NCI-H446 (cell line): ENCODE measurements at regions not wholly inside any gene's neighbourhood (a gene's known extent, or its start where the extent isn't known, plus 50 kb on each side); places are given as distances from the start of the nearest gene placed in this dataset.

ENCODE experiments used
- DNase-seq, 2 experiments: peaks; one replicate each; lab custom pipeline; 2025; lab: John Stamatoyannopoulos, UW

DNA sequence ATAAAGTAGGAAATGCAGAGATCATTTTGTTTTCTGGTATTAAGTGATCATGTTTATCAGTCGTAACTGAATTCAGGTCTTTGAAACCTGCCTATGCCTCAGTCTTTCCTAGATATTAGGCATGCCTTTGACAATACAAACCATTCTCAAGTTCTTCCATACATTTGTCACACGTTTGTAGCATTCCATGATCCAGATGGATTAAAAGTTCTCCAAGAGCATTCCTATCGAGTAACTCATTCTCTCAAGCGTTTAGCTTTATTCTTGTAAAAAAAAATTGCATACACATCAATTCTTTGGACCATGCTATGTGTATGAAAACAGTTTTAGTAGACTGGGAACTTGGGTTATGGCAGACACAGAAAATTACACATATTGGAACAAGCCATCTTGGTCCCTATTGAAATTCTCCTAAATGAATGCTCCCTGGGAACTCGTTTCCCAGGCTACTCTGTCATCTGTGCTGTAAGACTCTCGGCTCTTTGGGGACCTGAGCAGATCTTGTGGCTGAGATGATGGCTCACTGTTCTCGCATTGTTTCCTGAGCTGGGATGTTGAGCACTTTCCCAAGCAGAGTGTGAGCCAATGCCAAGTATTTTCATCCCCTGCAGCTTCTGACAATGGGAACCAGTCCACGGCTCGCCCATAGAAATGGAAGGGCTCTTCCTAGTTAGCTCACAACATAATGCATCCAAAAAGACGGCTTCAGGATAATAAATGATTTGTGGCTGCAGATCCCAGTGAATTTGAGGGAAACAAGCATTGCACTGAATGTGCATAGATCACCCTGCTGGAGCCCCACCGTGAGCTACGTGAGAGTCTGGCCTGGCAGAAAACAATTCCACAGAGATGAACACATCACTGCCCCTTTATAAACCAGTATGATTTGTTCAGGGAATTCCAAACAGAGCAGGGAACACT, 230.2 kb downstream of the IRX1 start:
- DNase-seq, result no peak

DNA sequence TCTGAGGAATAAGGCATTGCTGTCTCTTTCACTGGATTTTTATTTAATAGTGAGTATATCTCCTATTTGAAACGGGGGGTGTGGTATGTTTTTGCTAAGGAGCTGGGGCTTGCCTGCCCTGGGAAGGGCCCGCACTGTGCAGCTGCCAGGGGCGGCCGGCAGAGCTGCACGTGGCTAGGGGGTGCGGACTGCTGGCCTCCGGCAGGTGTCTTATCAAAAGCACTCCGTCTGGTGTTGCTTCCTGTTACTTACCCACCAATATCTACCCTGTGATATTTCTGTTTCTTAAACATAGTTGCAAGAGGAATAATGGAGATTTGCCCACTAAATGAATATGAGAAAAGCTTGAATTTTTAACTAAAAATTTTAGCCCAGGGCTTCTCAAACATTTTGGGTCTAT, 232.0 kb downstream of the IRX1 start:
- DNase-seq, result no peak

DNA sequence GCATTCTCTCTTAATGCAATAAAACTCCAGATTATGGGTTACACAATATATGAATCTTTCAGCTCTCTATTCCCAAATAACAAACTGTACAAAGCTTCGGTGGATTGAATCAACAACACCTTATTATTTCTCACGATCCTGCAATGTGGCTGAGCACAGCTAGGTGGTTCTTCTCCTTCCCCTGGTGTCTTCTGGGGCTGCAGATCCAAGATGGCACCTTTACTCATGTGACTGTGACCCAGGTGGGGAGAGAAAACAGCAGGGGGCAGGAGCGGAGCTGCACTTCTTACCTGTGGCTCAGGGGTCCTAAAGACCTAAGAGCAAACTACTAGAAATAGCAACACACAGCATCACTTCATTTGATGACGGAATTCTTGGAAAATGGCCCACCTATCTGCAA, 233.1 kb downstream of the IRX1 start:
- DNase-seq, result no peak

DNA sequence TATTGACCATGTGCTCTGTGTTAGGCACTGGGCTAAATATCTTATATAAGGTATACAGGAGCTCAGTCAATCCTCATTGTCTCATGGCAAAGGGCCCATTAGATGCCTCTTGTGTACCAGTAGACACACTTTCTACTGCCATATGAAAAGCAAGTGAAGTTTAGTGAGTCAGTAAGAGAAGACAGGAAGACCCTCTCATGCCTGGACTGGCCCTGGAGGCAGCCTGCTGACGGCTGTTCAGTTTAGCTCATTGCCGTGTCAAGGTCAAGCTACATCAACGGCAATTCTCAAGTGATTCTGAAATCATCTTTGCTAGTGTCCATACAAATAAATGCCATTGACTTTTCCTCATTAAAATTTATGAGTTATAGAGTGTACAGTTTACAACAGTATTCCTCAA, 237.9 kb downstream of the IRX1 start:
- no peak for DNase-seq

DNA sequence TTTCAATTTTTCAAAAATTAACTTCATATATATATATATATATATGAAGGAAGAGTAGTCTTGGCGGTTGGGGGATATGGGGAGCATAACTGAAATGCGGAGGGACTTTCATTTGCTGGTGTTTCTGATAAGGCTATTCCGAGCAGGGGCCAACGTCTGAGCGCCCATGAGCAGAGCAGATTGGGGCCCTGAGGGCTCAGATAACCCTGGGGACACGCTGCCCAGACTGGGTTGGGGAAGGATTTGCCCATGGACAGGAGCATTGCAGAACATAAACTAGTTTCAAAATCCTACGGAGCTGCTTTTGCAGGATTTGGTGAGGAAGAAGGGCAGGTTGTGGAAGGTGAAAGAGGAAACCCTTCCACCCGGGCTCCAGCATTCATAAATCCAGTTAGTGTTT, 240.2 kb downstream of the IRX1 start:
- no peak for DNase-seq

DNA sequence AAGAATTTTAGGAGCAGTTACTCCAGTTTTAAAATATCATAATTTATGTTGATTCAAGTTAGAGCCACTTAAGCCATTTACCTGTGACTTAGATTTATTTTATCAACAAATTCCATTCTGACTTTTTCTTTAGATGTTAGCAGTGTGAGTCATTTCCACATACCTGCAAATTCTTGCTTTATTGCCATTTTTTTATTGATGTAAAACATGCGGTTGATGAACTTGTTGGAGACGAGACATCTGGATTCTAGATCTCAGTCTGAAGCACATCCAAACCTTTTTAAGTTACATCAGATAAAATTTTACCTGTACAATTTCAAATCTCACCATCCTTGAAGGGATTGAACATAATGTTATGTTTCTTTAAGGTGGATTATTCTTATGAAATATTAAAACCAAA, 240.9 kb downstream of the IRX1 start:
- no peak for DNase-seq

DNA sequence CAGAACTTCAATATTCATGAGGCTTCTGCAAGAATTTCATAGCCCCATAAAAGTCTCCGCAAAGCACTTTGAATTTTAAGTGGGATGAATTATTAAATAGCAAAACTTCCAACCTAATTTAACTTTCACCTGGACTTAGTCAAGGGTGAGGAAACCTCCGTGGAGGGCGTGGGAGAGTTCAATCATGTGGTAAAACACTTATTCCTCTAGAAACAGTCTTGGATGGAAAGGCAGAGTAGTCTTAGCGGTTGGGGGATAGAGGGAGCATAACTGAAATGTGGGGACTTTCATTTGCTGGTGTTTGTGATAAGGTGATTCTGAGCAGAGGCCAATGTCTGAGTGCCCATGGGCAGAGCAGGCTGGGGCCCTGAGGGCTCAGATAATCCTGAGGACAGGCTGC, 241.9 kb downstream of the IRX1 start:
- no peak for DNase-seq

DNA sequence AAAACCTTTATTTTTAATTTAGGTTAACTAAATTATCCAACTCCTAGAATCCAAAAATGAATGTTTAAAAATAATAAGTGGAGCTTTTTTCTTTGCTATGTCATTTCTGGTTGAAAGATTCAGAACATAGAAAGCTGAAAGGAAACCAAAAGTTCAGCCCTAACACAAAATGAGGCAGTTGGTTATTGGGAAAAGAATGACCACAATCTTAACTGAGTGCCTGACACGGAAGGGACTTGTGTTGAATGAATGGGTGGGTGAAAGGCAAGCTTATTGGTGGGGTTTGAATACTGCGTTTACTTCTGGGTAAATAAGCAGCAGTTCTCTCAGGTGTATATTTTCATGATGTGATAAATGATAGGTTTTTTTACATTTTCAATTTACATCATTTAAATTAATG, 243.5 kb downstream of the IRX1 start:
- DNase-seq, result no peak

DNA sequence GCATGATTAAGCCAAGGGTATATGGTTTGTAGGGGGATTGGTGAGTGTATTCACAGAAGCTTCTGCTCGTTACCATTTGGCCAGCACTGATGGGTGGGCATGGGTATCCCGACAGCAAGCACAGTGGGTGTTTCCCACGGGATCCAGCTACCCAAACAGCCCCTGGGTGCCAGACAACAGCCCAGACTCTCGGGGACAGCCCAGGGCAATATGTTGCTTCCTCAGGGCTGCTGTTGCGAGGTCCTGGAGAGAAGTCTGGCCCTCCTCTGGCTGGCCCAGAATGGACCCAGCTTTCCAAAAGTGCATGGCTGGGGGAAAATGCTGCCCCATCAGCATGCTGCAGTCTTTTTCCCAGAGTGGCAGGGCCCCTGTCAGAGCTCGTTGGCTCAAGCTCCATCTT, 247.0 kb downstream of the IRX1 start:
- DNase-seq, result no peak

DNA sequence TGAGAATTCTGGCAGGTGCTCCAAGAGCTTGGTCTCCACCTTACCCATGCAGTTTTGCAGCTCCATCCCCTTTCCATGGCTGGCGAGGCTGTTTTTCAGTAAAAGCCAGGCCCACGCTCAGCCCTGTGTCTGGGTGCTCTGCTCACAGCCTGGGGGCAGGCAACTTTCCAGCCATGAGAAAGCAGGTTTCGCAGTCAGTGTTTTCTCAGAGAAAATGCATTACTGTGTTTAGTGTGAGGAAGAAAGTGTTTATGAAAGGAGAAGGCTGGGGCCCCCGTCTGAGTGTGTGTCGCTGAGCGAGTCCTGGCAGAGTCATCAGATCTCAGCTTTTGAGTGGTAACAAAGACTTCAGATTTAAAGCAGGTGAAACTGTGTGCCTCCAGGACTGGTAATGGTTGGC, 248.1 kb downstream of the IRX1 start:
- DNase-seq, result no peak

DNA sequence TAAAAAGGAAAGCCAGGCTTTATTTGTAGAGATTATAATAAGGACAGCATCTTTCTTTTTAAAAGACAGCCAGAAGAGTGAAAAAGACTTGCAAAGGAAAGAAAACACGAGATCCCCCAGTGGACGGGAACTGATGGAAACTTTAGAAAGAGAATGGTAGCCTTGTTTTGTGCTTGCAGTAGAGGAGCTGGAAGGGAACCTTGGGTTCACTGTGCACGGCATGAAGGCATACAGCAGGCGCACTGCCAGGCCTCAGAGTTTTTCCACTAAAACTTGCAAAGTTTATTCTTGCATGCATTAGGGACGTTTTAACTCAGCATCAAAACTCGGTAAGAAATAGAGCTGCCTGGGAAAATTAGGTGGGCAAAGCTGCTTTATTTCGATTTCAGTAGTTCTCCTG, 248.6 kb downstream of the IRX1 start:
- no peak for DNase-seq

DNA sequence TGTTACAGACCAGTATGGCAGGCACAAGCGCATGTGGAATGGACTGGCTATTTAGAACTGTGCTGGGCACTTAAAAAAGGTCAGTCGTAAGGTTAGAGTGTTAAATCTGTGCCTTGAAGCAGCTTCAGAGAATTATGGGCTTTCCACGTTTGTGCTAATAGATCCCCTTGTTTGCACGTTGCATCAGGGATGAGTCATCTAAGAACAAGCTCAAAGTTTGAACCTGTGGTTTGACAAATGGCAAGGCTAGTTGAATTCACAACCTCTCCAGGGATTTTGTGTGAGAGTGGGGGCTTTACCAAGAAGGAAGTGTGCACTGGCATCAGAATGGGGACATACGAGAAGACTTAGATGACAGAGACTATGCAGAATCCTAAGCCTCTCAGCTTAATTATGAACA, 249.6 kb downstream of the IRX1 start:
- no peak for DNase-seq

DNA sequence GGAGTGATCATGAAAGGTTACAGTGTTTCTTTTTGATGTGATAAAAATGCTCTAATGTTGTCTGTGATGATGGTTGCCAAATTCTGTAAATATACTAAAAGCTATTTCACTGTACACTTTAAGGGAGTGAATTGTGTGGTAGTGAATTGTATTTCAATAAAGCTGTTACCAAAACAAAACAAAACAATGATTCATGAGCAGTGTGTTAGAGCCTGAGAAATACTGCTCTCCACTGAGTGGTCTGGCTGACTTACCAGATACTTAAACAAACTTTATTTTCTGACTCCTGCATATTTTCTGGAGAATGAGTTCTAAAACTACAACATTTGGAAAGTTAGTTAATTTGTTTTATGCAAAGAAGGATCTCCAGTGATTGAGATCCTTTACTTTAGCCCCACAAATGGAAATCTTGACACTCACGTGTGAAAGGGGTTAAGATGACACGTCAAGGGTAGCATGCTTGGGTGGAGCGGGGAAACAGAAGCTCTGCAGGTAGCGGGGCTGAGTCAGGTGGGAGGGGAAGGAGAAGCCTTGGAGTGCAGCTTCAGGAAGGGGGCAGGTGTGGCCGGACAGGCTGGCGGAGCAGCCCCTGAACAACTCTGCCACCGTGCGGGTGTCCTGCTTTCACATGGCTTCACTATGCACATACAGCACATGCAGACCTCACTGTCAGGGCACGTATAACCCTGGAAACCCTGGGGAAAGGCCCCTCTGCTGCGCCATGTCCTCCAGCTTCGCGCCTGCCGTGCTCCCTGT, 256.7 kb downstream of the IRX1 start:
- no peak for DNase-seq

DNA sequence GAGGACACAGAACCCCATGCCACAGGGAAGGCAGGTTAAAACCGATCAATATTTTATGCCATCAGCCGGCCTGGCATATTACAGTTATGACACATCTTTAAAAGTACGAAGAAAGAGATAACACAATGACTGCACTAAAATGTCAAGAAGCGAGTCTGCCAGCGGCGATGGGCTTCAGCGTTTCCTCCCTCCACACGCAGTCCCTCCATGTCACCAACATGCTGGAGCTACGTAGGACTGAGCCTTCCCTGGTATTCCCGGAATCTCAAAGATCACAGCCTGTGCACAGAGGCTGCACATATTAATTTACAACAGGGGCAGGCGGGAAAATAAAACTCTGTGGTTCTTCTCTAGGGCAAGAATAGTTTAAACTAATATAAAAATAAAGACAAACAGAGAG, 257.7 kb downstream of the IRX1 start:
- DNase-seq, result no peak

DNA sequence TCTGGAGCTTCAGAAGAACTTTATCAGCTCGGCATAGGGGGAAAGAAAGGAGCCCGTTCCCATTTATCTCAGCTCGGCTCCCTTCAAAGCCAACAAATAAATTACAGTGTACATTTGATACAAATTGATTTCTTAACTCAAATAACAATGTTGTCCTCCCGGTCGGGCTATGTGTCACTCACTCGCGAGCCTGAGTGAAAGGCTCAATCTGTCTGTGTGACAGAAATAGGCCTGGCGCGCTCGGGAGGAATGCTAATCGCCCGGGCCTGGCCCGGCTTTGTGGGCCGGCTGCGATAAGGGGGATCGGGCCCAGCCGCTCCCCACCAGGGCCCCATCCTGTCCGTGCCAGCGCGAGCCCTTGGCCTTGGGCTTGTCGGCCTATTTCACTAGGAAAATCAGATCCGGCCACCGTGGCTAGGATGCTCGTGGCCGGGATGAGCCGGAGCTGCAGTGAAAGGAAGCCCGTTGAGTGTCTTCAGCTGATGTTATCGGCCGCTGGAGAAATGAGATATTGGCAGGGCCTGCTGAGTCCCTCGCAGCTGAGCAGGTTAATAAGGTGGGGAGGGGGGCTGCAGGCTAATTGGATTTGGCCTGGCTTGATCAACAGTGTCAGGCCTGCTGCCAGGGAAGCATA, 258.7 kb downstream of the IRX1 start:
- DNase-seq, result no peak

DNA sequence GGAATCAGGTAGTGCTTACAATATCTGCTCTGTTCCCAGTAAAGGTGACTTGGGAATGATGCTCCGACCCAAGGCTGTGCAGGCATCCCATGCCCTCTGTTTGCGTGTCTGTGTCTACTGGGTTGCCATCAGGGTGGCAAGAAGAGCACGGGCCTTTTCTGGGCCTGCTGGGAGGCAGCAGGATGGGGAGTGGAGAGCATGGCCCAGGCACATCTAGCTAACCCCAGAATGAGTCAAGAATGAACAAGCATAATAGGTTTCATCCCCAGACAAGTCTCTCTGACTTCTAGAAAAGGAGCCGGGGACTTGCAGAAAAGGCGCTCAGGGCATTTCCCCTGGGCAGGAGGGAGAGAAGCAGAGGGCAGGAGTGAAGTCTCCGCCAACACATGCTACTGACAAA, 260.4 kb downstream of the IRX1 start:
- DNase-seq, result no peak

DNA sequence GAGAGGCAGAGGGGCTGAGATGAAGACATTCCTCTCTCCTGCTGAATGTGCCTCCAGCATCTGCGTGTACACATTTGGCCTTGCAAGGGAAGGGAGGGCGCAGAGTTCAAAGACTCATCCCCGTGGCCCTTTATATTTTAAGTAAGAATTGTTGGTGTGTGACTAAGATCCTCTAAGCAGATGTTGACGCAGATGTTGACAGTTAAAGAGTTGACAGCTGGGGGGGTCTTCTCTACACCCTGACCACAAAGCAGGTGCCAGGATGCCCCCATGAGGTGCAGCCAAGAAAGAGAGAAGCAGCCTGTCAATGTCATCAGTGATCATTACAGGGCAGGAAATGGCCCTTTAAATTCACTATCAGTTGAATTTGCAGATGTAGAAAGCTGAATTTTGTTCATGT, 262.9 kb downstream of the IRX1 start:
- no peak for DNase-seq

DNA sequence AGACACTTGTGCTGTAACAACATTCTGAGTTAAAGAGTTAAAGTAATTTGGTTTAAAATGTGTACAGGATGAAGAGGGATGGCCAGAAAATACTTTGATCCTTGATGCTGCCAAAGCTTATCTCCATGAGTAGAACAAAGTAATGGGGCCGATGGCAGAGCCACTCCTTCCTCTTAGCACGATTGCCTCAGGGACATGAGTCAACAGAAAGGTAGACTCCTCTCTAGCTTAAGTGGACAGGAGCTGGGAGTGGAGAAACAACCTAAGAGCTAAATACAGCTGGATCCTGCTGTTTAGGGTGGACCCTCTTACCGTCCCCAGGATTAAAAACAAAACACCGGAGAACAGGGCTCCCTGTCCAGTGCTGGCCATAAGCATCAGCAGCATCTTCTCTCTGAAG, 267.3 kb downstream of the IRX1 start:
- no peak for DNase-seq

DNA sequence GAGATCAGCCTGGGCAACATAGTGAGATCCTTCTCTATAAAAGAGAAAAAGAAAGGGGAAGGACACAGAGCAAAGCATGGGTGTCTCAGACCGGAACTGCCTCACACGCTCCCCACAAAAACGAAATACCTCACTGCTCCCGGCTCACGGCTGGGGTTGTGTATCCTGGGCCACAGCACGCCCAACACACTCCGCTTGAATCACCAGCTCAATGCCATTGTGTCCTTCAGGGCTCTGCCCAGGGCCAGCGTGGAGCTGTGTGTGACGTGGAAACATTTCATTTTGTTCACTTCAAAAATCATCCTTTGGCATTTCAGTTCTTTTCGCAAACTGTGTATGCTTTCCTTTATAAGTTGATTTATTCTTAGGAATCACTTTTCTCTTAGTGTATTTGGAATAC, 279.5 kb downstream of the IRX1 start:
- no peak for DNase-seq

DNA sequence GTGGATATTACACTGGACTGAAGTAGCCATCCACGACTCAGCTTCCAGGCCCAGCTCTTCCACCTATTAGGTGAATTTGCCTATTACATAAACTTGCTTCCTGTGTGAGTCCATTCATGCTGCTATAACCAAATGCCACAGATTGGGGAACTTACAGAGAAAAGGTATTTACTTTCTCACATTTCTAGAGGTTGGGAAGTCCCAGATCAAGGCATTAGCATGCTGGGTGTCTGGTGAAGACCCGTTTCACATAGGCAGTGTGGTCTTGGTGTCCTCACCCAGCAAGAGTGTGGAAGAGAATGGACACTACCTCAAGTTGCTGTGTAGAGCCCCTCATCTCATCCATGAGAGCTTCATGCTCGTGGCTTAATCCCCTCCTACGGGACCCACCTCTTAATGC, 282.6 kb downstream of the IRX1 start:
- no peak for DNase-seq

DNA sequence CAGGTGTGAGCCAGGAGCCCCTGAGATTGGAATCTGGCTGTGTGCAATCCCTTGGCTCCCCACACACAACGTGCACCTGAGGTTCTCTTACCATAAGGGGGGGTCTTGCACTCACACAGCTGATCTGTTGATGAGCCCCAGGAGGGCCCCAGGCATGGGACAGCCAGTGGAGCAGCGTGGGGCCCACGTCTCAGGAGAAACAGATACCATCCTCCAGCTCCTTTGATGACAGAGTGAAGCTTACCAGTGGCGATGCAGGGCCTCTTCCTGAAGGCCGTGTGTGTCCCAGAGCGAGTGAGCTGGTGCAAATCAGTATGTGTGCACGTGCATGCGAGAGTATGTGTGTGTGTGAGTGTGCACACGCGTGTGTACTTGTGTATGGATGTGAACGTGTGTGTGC, 287.4 kb downstream of the IRX1 start:
- no peak for DNase-seq

DNA sequence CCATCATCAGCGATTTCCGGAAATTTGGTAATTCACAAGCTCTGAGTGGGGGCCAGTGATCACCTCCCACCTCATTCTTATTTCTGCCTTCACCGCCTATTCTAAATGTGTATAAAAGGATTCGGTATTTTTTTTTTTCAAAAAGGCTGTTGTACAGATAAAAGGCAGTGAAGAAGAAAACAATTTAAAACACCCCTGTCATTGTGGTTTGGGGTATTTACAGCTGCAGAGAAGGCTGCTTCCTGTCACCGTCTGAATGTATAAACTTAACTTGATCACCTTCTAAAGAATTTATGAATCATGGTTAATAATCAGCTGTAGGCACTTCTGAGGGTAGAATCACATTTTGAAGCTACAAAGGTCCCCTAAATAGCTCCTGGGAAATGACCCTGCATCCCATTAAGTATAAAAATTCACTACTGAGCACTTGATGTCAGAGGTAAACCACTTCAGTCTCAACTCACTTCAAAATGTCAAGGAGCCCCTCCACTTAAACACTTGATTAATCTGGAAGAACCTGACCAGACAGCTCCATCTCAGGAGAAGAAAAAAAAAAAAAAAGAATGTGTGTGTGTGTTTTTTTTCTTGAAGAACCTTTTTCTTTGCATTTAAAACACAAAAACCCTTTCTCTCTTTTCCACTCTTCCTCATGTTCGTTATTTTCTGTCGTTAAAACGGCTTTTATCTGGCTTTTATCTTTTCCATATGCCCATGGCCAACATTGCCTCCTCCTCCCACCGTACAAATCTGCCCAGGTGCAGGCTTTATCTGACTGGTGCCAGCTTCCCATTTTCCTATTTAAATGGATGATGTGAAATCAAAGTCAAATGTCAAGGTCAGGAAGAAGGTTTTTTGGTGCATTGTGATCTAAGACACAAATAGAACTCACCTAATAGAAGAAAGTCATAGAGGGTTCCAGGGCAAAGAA, 291.2 kb downstream of the IRX1 start:
- no peak for DNase-seq
